H1 (cell line): ENCODE measurements at regions not wholly inside any gene's neighbourhood (a gene's known extent, or its start where the extent isn't known, plus 50 kb on each side); places are given as distances from the start of the nearest gene placed in this dataset.

Source experiments
- BRCA1 ChIP-seq: IDR thresholded peaks from 2 replicates; pipeline ENCODE4 v1.6.1; 2012; ENCODE audit warnings: low read depth, low read length, improper control_type of control experiment
- EP300 ChIP-seq, 2 experiments: IDR thresholded peaks; 1 replicate in 1 of 2; 2 replicates in 1 of 2; pipeline ENCODE4 v1.6.1; 2011 to 2012; ENCODE audit warnings: low read depth in 2 of 2, low read length in 2 of 2, mild to moderate bottlenecking in 2 of 2, borderline replicate concordance in 1 of 2, inconsistent platforms in 1 of 2, moderate library complexity in 1 of 2
- KDM1A ChIP-seq: fragments of 200-600, 300-600 bp; sonication (generic); IDR thresholded peaks from 2 replicates; pipeline ENCODE4 v1.7.1; 2016; ENCODE audit warnings: mild to moderate bottlenecking, low read length, borderline replicate concordance
- USF2 ChIP-seq: IDR thresholded peaks from 2 replicates; pipeline ENCODE4 v1.6.1; 2011; ENCODE audit warnings: low read length, improper control_type of control experiment

GRCh38 chr6:100988391-100988984 is 107.4 kb upstream of the ASCC3 start:
- TF ChIP-seq BRCA1 (no peak), KDM1A (no peak), EP300 (IDR thresholded peaks at IDR 0.05; ENCODE audit: borderline replicate concordance in 1 of 2, low read depth in 2 of 2, low read length in 2 of 2) (no peak), USF2 (no peak)
